ENCODE measurements at regions not wholly inside any gene's neighbourhood (a gene's known extent, or its start where the extent isn't known, plus 50 kb on each side); places are given as distances from the start of the nearest gene placed in this dataset.

- POLR2A ChIA-PET: no interaction called here
- no TSS peak for BruUV-seq (replicated peaks)
- Histone ChIP-seq H3K4me2 (ENCODE audit: low read length) (no peak overlapping the region), H3K4me3 (replicated peaks in 1 of 2; ENCODE audit: low read depth in 1 of 2, low read length in 2 of 2) (no peak overlapping the region), H3K9me2 (ENCODE audit: insufficient read depth) (no peaks in the 10 kb centered on the region), H3K4me1 (ENCODE audit: control insufficient read depth in 1 of 2, insufficient read depth in 2 of 2, low read length in 2 of 2) (peaks cover 0 to 5% of the 10 kb centered on the region in 2 experiments; a peak in 1 of 4 replicates), H4K20me1 (ENCODE audit: insufficient read depth) (no peaks in the 10 kb centered on the region), H3K9ac (ENCODE audit: low read length) (no peak overlapping the region), H3K9me3 (ENCODE audit: control insufficient read depth in 1 of 2, insufficient read depth in 1 of 2, low read depth in 1 of 2, low read length in 2 of 2) (no peaks in the 10 kb centered on the region), H3K27me3 (ENCODE audit: insufficient read depth, low read length) (peaks cover 2% of the 10 kb centered on the region; the same call in 1 of the 2 replicates), H3K79me2 (ENCODE audit: insufficient read depth, low read length) (no peaks in the 10 kb centered on the region), H3K36me3 (ENCODE audit: control insufficient read depth in 1 of 2, insufficient read depth in 2 of 2, low read length in 2 of 2) (no peaks in the 10 kb centered on the region), H3K27ac (ENCODE audit: low read depth, low read length) (no peak overlapping the region), H2AFZ (ENCODE audit: low read depth, low read length, poor library complexity, severe bottlenecking) (no peak overlapping the region)
- DNase-seq (ENCODE audit: low read depth, low spot score) (no peak), ATAC-seq (no peak)
- CTCF ChIA-PET: no interaction called here
- RAD21 ChIA-PET (ENCODE audit: low non-redundant PET in 1 of 2, low total read pairs in 2 of 2, uncharacterized antibody in 2 of 2, unreplicated experiment in 2 of 2): no interaction called here
- TF ChIP-seq REST (IDR thresholded peaks at IDR 0.05; ENCODE audit: low read depth): no peak
- no peak for TF ChIP-seq FOSL1 (IDR thresholded peaks at IDR 0.05; ENCODE audit: low read depth)
- TF ChIP-seq JUND (IDR thresholded peaks at IDR 0.05): no peak
- TF ChIP-seq ZNF274 (IDR thresholded peaks at IDR 0.05; ENCODE audit: low read depth, low read length): no peak
- TF ChIP-seq YY1 (IDR thresholded peaks at IDR 0.05; ENCODE audit: extremely low read depth, insufficient replicate concordance, low read depth, low read length): no peak
- no peak for TF ChIP-seq POLR2A (IDR thresholded peaks at IDR 0.05; ENCODE audit: borderline replicate concordance, extremely low read depth, insufficient read depth, insufficient read length)
- intact Hi-C loops (cut with micrococcal nuclease): no loop called here
These were observed 93.5 kb upstream of the MLN start for GRCh38 chr6:33897189-33897780.

All from HCT116 (cell line).